Stimulated activated CD8-positive, alpha-beta memory T cell treated with anti-CD3 and anti-CD28 coated beads, Interleukin-4, amount 100 ng/mL, for 4 hours (primary cell): ENCODE measurements at regions not wholly inside any gene's neighbourhood (a gene's known extent, or its start where the extent isn't known, plus 50 kb on each side); places are given as distances from the start of the nearest gene placed in this dataset.
"Not testable (repeated sequence)": the region's sequence is repeated elsewhere in the genome, so short reads cannot be mapped to it uniquely, and the experiment has no call there.

Experiments used
- DNase-seq, 2 donors: peaks; one replicate each; pipeline ENCODE4 v3.0.0-alpha.2; 2020; ENCODE audit warnings: low read depth in 2 of 2, low spot score in 1 of 2

DNA sequence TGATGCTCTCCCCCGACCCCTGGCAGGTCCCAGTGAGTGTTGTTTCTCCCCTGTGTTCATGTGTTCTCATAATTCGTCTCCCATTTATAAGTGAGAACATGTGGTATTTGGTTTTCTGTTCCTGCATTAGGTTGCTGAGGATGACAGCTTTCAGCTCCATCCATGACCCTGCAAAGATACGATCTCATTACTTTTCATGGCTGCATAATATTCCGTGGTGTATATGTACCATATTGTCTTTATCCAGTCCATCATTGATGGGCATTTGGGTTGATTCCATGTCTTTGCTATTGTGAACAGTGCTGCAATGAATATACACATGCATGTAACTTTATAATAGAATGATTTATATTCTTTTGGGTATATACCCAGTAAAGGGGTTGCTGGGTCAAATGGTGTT is 321.5 kb downstream of the EMP1 start:
- DNase-seq: not testable (repeated sequence)

DNA sequence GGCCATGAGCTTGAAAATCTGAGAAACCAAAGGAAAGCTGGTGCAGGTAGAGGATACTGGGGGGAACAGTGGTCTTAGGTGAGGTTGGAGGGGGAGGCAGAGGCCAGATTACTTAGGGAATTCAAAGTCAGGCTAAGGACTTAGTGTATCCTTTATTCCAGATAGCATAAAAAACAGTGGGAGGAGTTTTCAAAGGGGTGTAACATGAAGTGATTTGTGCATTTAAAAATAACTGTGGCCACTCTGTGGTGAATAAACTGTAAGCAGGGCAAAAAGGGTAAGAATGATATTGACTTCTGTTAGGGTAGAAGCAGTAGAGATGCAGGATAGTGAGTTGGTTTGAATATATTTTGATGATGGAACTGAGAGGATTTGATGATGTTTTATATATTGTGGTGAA is 313.2 kb downstream of the EMP1 start:
- DNase-seq: no peak

DNA sequence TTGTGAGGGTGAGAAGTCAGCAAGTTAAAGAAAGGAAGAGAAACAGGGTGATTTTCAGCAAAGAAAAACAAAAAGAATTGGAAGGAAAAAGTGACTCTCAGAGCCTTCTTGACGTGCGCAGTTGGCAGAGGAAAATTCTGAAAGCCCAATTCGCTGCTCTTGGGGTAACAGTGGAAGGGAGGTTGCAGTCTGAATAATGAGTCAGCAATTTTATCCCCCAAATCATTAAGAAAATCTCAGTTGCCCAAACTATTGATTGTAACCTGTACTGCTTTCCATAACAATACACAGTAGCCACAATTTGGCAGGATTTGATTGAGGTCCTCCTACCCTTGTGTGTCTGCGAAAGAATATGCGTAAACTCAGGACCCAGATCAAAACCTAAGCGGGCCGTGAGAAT is 309.1 kb downstream of the EMP1 start:
- no peak for DNase-seq

DNA sequence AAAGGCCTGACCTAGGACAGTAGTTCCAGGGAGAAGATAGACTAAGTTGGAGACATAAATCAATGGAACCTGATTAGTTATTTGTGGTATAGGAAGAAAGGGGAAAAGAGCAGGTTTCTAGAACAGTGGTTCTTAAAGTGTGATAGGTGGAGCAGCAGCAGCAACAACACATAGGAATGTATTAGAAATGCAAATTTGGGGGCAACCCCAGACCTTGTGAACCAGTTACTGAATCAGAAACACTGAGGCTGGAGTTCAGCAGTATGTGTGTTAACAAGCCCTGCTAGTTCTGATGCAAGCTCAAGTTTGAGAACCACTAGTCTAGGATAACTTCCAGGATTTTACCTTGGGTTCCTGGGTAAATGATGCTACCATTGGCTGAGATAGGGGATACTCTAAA is 308.7 kb downstream of the EMP1 start:
- no peak for DNase-seq

DNA sequence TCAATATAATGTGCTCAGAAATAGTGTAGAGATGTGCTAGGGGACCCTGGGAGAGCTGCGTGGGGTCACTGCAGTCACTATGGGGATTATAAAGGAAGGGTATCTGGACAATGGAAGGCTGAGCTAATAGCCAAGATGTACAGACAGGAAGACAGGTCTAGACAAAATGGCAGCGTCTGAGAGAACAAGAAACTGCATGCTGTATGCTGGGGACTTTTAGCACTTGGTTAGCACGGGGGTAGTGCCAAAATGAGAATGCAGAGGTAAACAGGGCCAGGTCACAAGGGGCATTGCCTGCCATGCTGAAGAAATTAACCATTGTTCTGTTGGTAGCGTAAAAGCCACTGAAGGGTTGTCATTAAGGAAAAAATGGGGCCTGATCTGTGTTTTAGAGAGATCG is 308.2 kb downstream of the EMP1 start:
- no peak for DNase-seq

DNA sequence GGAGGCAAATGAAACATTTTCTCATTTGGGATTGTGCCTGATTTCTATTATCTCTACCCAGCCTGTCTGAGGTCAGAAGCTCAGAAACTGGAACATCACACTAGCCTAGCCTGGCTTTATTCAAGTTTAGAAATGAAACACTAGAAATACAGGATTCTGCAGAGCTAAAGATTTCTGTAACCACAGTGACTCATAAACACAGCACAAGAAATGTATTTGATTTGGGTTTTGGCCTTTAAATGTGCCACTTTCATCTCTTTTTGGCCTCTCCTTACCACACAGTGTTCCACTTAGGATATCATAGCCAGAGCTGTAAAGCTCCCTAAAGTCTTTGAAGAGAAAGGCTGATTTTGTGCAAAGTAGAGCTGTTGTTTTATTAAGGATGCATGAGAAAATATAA is 307.5 kb downstream of the EMP1 start:
- no peak for DNase-seq

DNA sequence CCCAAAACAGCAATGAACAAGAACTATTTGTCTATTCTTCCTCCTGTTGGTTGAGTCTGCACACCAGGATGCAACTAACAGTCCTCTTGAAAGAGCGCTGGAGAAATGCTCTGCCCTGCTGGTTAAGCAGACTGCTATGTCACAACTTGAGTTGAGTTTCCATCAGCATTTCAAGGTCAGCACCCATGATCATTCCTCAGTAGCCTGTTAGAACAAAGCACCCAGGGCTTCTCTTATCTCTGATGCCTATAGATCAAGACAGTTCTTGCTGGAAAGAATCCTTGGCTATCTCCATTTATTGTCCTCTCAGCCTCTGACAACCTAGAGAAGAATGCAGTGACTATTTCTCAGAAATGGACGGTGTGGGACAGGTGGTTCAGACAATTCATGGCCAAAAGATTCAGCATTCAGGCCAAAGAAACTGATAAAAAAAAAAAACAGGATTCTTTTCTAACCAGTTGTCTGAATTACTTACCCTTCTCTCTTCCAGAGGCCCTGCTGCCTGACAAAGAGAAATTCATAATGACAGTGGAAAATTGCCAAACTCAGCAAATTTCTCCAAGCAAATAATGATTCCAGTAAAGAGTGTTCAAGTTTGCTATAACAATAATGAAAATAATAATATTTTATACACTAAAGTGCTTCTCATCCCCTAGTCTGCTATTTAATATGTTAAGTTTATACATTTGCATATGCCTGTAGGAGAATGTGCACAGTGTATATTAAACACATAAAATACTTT is 306.7 kb downstream of the EMP1 start:
- DNase-seq: no peak

DNA sequence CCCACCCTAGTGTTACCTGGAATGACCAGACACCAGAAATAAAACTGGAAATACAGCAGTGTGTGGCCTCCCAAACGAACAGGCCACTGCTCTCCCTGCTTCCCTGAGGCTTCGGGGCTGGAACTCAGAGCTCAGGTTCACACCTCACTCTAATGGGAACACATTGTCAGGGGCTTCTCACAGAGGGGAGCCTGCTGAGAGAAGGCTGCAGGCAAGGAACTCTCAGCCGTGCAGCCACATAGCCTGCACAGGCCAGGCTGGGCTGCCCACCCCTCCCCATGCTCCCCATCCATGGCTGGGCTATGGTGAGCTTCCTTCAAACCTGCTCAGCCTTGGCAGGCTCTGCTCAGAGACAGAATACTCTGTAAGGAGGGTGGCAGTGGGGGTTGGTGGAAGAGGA is 302.5 kb downstream of the EMP1 start:
- DNase-seq: no peak

DNA sequence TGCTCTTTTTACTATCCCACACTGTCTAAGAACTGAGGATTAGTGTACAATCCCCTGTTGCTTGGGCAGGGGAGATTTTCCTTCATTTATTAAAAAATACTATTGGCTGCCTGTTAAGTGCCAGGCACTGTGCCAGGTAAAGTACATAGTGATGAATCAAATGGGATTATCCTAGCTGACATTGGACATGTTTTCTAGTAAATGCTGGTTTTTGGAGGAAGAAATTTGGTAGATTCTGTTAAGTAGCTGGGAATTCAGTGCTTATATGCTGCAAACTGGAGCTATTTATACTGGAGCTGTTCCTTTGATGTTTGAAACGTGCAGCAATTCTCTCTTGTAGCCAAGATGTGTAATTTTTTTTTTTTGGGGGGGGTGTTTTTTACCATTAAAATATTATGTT is 299.6 kb downstream of the EMP1 start:
- no peak for DNase-seq

DNA sequence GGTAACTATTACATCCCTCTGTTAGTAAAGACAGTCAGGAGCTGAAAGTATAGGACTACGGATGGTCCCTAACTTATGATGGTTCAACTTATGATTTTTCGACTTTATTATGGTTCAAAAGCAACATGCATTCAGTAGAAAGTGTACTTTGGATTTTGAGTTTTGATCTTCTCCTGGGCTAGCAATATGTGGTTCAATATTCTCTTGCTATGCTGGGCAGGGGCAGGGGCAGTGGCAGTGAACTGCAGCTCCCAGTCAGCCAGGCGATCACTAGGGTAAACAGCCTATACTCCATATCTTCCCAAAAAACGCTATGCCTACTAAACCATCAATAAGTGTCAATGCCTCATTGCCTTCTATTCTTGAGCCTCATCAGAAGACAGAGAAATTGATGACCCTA is 292.7 kb downstream of the EMP1 start:
- no peak for DNase-seq

DNA sequence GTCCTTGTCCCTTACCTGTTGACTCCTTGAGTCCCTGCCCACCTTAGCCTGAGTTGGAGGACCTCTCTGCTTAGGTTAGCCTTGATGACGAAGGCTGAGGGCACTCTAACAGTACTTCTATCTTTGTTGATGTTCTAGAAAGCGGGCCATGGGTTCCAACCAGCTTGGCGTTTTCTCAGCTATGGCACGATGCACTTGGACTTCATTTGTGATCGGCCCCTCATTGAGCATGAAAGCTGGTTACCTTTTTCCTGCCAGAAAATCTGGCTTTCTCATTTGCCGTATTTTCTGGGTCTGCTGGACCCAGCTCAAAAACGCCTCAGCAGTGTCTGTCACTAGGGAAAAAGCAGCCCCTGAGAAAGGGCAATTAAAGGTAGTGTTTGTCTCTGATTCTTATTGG is 290.8 kb downstream of the EMP1 start:
- no peak for DNase-seq

DNA sequence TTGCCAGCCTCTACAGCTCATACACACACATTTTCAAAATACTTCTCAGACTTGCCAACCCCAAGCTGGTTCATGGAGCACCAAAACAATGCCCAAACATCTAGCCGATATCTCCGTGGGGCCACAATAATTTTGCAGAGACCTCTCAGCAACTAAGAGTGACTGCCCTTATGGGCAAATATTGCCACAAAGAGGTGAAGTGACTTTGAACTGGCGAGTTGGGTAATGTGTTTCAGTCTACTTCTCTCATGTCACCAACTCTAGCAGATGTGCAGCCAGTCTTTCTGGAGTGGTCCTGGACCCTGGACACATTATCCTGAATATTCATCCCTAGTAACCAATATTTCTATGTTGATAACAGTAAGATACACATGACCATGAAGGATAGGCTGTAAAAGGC is 290.3 kb downstream of the EMP1 start:
- no peak for DNase-seq

DNA sequence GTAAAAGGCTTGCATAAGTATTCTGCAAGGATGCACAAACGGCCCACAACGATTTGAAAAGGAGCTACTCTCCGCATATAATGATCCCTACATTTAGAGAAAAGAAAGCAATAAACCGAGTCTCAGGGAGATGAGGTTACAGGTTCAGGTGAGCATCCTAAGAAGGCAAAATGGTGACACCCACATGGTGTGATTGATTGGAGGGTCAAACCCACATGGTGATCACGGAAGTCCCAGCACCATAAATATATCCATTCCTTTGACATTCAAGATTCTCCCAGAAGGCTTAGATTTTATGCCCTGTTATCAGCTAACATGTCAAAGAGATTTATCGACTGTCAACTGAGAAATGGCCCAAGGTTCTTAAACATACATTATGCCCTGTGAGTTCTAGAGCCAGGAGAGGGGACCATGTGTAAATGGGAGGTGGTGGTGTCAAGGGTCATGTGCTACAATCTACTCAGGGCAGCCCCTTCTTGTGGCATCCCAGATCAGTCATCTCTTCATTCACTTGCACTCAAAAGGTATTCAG is 282.2 kb downstream of the EMP1 start:
- DNase-seq: no peak

DNA sequence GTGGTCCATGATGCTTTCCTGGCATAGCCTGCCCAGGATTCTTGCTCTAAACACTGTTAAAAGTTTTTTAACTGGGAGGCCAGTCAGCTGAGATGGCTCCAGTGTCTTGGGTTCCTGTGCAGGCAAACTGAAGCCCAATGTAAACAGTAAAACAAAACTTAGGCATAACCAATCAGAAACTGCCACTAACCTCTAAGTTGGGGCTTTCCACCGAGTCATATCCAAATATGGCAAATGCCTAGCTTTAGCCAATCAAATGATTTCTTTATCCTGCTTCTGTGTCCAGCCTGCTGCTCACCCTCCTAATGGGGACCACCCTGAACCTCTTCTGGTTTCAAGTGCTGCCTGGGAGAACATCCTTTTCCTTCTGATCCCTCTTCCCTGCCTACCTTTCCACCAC is 277.9 kb downstream of the EMP1 start:
- no peak for DNase-seq

DNA sequence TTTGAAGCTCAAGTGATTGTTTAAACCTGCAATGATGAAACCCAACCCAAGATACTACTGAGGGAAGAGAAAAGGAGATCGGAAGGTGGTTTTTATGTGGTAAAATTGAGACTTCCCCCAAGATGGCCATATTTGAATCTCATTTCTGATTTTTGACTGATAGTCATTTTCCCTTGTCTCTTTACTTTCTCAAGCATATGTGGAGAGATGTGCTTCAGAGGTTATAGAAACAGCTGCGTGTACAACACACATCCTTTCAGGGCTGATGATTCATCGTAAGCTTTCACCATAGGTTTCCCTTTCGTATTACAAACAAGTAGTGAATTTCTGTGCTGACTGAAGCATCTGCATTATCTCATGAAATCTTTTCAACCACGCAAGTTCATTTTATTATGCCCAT is 276.2 kb downstream of the EMP1 start:
- DNase-seq: no peak

DNA sequence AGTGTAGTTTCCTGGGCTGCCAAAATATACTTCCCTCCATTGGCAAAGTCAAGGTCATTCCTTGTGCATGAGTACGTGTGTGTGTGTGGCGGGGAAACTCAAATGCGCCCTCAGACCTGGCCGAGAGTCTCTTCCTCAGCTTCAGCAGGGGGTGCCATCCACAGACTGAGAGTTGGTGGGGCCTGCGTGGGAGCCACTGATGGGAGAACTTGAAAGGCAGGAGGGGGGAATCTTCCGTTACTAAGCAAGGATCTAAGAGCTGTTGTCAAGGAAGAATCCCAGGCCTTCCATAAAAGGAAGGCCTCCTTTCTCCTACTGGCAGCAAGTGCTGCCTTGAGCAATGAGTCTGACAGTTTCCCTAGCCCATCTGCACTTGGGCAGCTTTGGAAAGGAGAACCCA is 274.9 kb downstream of the EMP1 start:
- DNase-seq: no peak

DNA sequence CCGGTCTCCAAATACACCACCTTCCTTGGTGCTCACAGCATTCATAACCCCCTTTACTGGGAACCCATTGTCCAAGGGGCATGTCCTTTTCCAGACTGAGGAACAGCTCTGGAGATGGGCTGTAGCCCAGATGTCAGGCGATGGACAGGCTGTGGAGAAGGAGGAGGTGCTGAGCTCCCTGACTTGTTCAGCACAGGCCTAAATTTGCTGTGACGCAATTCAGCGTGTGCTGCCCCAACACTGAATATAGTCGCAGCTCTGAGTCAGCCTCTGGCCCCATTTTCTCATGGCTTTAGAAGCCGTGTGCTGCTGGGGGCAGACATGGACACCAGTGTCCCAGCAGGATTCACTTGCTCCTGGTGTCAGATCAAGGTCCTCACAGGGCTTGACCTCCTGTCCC is 269.1 kb downstream of the EMP1 start:
- DNase-seq: no peak

DNA sequence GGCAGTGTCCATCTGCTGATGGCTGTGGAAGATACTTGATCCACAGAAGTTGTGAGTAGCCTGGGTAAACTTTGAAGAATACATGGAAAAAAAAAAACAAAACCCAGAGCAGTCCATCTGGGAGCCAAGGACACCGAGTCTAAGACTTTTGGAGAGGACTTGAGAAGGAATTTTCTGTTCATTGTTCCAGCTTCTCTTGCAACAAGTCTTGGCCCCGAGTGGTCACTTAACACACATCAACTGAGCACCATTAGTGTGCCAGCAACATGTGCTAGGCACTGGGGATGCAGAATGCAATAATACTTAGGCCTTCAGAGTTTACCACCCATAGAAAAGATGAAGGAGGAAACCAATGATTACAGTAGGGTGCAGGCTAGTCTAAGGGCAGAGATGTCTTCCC is 266.7 kb downstream of the EMP1 start:
- DNase-seq: no peak

DNA sequence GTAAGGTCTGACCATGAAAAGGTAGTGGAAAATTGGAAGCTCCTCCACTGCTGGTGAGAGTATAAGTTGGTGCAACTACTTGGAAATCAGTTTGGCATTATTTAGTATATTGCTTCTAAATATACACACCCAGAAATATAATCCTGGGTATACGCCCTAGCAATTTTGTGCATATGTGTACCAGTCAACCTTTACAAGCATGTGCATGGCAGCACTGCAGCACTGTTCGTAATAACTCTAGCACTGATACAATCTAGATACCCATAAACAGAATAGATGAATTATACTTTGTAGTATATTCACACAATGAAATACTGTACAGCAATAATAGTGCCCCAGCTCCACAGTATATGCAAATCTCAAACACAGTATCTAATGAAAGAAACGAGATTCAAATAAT is 265.9 kb downstream of the EMP1 start:
- no peak for DNase-seq

DNA sequence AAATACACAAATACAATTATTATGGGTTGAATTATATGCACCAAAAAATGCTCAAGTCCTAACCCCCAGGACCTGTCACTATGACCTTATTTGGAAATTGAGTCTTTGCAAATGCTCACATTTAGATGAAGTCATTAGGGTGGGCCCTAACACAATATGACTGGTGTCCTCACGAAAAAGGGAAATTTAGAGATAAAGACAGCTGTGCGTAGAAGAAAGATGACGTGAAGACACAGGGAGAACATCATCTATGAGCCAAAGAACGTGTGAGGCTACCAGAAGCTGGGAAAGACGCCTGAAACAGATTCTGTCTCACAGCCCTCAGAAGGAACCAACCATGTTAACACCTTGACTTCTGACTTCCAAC is 259.2 kb downstream of the EMP1 start:
- DNase-seq: no peak

DNA sequence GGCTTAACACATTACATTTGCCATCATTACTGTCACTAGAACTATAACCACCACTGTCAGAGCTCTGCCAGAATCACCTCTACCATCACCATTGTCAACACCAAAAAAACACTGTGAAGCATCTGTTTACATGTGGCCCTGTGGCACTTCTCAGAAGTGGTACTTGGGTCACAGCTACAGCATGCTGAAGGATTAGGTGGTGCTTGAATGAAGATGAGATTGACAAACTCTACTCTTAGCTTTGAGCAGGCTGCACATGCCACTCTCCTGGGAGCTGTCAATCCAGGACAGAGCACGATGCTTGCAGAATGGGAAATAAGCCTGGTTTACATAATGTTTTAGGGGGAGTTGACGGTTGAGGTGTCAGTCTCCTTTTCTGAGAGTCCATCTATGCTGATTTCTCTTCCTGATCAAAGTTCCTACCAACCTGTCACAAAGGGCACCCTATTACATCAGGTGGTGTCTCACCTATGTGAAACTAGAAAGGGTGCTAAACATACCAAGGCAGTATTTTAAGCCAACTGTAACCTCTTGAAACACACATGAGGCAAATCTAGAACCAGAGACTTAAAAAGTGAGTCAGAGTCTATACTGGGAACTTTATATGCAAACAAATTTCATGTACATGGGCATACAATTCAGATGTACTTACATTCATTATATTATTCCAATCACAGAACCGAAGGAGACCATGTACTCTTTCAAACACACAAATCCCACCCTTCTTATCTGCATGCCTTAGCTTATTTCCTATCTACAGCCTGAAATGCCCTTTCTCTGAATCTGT is 258.7 kb downstream of the EMP1 start:
- no peak for DNase-seq

DNA sequence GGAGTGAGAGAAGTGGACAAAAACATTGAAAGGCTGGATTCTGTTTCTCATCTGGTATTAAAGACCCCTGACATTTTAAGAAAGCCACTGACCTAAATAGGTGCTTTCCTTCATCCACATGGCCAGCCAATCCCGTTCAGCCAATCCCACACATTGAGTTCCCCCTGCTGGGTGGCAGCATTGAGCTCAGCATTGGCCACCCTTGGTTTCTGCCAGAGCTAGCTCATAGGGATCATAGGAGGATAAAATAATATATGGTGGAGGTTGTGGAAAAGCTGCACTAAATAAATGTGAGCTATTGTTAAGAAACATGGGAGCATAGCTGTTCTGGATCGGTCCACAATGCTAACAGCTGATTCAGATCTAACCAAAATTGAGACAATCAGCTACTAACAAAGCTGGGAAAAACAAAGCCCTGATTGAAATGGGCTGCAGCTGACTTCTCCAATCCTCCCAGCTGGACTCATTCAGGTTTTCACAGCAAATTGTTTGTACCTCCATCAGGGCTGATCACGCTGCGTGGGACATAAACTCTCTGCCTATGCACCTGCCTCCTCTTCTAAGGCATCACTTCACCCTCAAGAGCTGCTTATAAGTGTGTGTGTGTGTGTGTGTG is 256.5 kb downstream of the EMP1 start:
- DNase-seq: no peak
